Right lobe of liver (tissue), 4 donors: ENCODE measurements at regions not wholly inside any gene's neighbourhood (a gene's known extent, or its start where the extent isn't known, plus 50 kb on each side); places are given as distances from the start of the nearest gene placed in this dataset.

Experiments
- CTCF ChIP-seq, 4 donors: fragments of 200-600 bp in 3 of 4; fragments of 450-650 bp in 1 of 4; IDR thresholded peaks; one replicate each; pipeline versions ENCODE4 v1.5.1 to v1.8.0; 2016 to 2022; ENCODE audit warnings: antibody characterized with exemption in 4 of 4, mild to moderate bottlenecking in 2 of 4
- POLR2A ChIP-seq: fragments of 450-650 bp; IDR thresholded peaks from one replicate; pipeline ENCODE4 v1.6.1; 2017; ENCODE audit warnings: antibody characterized with exemption, mild to moderate bottlenecking
- donor health status: DM: no; HTN: no; CAD: no.
- donor health status: DM: no; HTN: no; CAD: no.
- donor health status: DM: no; HTN: yes; CAD: no.

- TF ChIP-seq CTCF (IDR thresholded peaks at IDR 0.05) (no peak), POLR2A (no peak)
Measured at GRCh38 chr7:33837356-33837851, 67.9 kb upstream of the BMPER start.
